GM12878 (cell line): ENCODE measurements at regions not wholly inside any gene's neighbourhood (a gene's known extent, or its start where the extent isn't known, plus 50 kb on each side); places are given as distances from the start of the nearest gene placed in this dataset.

Experiments
- BHLHE40 ChIP-seq, 2 experiments: fragments of 450-650 bp in 1 of 2; IDR thresholded peaks; 2 replicates each; pipeline ENCODE4 v1.6.1; 2011 to 2017; ENCODE audit warnings: low read depth in 2 of 2, borderline replicate concordance in 1 of 2, improper control_type of control experiment in 1 of 2, low read length in 1 of 2, mild to moderate bottlenecking in 1 of 2
- ELK1 ChIP-seq: IDR thresholded peaks from 2 replicates; pipeline ENCODE4 v1.6.1; 2012; ENCODE audit warnings: low read depth, low read length, improper control_type of control experiment
- EZH2 ChIP-seq: IDR thresholded peaks from 2 replicates; pipeline ENCODE4 v1.6.1; 2012; ENCODE audit warnings: low read depth, mild to moderate bottlenecking, control low read depth, inconsistent platforms, low read length, borderline replicate concordance; ENCODE audit not compliant: control insufficient read depth
- RAD21 ChIP-seq: IDR thresholded peaks from 2 replicates; pipeline ENCODE4 v1.6.1; 2011; ENCODE audit warnings: mild to moderate bottlenecking, low read depth, low read length, moderate library complexity; ENCODE audit not compliant: insufficient read depth
- TCF3 ChIP-seq: IDR thresholded peaks from 2 replicates; pipeline ENCODE4 v1.6.1; 2012; ENCODE audit warnings: low read depth, mild to moderate bottlenecking, low read length, borderline replicate concordance; ENCODE audit not compliant: insufficient read depth
- ZNF274 ChIP-seq: IDR thresholded peaks from one replicate; pipeline ENCODE4 v1.8.0; 2011; ENCODE audit not compliant: insufficient read length, insufficient read depth
- ZNF384 ChIP-seq: IDR thresholded peaks from 2 replicates; pipeline ENCODE4 v1.6.1; 2012; ENCODE audit warnings: low read depth, mild to moderate bottlenecking, low read length, improper control_type of control experiment, borderline replicate concordance
- TF ChIP-seq, protein P1 (sequence below): IDR thresholded peaks from 2 replicates; pipeline ENCODE4 v1.6.1; 2012; ENCODE audit warnings: mild to moderate bottlenecking, low read depth, low read length
- TF ChIP-seq, protein P2 (sequence below): IDR thresholded peaks from 2 replicates; pipeline ENCODE4 v1.6.1; 2011; ENCODE audit warnings: borderline replicate concordance, low read depth, mild to moderate bottlenecking, moderate library complexity, low read length; ENCODE audit not compliant: insufficient read depth, poor library complexity, severe bottlenecking
- TF ChIP-seq, protein P3 (sequence below): IDR thresholded peaks from 2 replicates; pipeline ENCODE4 v1.6.1; 2012; ENCODE audit warnings: low read length, inconsistent platforms

- TF ChIP-seq, protein P1, sequence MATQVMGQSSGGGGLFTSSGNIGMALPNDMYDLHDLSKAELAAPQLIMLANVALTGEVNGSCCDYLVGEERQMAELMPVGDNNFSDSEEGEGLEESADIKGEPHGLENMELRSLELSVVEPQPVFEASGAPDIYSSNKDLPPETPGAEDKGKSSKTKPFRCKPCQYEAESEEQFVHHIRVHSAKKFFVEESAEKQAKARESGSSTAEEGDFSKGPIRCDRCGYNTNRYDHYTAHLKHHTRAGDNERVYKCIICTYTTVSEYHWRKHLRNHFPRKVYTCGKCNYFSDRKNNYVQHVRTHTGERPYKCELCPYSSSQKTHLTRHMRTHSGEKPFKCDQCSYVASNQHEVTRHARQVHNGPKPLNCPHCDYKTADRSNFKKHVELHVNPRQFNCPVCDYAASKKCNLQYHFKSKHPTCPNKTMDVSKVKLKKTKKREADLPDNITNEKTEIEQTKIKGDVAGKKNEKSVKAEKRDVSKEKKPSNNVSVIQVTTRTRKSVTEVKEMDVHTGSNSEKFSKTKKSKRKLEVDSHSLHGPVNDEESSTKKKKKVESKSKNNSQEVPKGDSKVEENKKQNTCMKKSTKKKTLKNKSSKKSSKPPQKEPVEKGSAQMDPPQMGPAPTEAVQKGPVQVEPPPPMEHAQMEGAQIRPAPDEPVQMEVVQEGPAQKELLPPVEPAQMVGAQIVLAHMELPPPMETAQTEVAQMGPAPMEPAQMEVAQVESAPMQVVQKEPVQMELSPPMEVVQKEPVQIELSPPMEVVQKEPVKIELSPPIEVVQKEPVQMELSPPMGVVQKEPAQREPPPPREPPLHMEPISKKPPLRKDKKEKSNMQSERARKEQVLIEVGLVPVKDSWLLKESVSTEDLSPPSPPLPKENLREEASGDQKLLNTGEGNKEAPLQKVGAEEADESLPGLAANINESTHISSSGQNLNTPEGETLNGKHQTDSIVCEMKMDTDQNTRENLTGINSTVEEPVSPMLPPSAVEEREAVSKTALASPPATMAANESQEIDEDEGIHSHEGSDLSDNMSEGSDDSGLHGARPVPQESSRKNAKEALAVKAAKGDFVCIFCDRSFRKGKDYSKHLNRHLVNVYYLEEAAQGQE, result no peak
- TF ChIP-seq ZNF384 (no peak), ELK1 (no peak), EZH2 (no peak), BHLHE40 (IDR thresholded peaks at IDR 0.05; ENCODE audit: borderline replicate concordance in 1 of 2, low read depth in 2 of 2, low read length in 1 of 2) (no peak), TCF3 (no peak), ZNF274 (no peak), RAD21 (no peak)
- TF ChIP-seq, protein P2, sequence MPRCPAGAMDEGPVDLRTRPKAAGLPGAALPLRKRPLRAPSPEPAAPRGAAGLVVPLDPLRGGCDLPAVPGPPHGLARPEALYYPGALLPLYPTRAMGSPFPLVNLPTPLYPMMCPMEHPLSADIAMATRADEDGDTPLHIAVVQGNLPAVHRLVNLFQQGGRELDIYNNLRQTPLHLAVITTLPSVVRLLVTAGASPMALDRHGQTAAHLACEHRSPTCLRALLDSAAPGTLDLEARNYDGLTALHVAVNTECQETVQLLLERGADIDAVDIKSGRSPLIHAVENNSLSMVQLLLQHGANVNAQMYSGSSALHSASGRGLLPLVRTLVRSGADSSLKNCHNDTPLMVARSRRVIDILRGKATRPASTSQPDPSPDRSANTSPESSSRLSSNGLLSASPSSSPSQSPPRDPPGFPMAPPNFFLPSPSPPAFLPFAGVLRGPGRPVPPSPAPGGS, result no peak
- TF ChIP-seq, protein P3, sequence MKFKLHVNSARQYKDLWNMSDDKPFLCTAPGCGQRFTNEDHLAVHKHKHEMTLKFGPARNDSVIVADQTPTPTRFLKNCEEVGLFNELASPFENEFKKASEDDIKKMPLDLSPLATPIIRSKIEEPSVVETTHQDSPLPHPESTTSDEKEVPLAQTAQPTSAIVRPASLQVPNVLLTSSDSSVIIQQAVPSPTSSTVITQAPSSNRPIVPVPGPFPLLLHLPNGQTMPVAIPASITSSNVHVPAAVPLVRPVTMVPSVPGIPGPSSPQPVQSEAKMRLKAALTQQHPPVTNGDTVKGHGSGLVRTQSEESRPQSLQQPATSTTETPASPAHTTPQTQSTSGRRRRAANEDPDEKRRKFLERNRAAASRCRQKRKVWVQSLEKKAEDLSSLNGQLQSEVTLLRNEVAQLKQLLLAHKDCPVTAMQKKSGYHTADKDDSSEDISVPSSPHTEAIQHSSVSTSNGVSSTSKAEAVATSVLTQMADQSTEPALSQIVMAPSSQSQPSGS, result no peak
Observed at GRCh38 chr11:26032241-26032640, 299.7 kb upstream of the ANO3 start.
